Pulmonary artery endothelial cell (primary cell): ENCODE measurements at regions not wholly inside any gene's neighbourhood (a gene's known extent, or its start where the extent isn't known, plus 50 kb on each side); places are given as distances from the start of the nearest gene placed in this dataset.
A peak's percentile ranks its signal among the peaks of the same experiment; 100 is the strongest.
"Not testable (repeated sequence)": the region's sequence is repeated elsewhere in the genome, so short reads cannot be mapped to it uniquely, and the experiment has no call there.

ENCODE experiments used
- DNase-seq: peaks from one replicate; pipeline ENCODE4 v3.0.0-alpha.2; 2011; ENCODE audit warnings: low read depth, low spot score

GRCh38 chr6:11890849-11891248 lies 112.2 kb upstream of the ADTRP start:
- DNase-seq, result no peak

GRCh38 chr6:11890209-11890608 lies 111.6 kb upstream of the ADTRP start:
- DNase-seq, result no peak

- DNase-seq, result no peak
Observed at GRCh38 chr6:11889572-11889971, 111.0 kb upstream of the ADTRP start.

GRCh38 chr6:11888727-11889126 lies 110.1 kb upstream of the ADTRP start:
- DNase-seq, result no peak

- no peak for DNase-seq
Observed at GRCh38 chr6:11885159-11885558, 106.6 kb upstream of the ADTRP start.

- not testable (repeated sequence) for DNase-seq
Observed at GRCh38 chr6:11883471-11883870, 104.9 kb upstream of the ADTRP start.

- DNase-seq, result not testable (repeated sequence)
Observed at GRCh38 chr6:11880156-11880555, 101.6 kb upstream of the ADTRP start.

- DNase-seq, result no peak
Observed at GRCh38 chr6:11878735-11879134, 100.1 kb upstream of the ADTRP start.

GRCh38 chr6:11878029-11878428 lies 99.4 kb upstream of the ADTRP start:
- DNase-seq, result no peak

GRCh38 chr6:11876934-11877433 lies 98.4 kb upstream of the ADTRP start:
- no peak for DNase-seq

- no peak for DNase-seq
Observed at GRCh38 chr6:11875325-11876109, 96.9 kb upstream of the ADTRP start.

GRCh38 chr6:11869672-11870340 lies 91.2 kb upstream of the ADTRP start:
- DNase-seq, result peak; percentile 22

GRCh38 chr6:11868392-11868791 lies 89.8 kb upstream of the ADTRP start:
- no peak for DNase-seq

GRCh38 chr6:11865680-11866300 lies 87.2 kb upstream of the ADTRP start:
- DNase-seq, result no peak

- no peak for DNase-seq
Observed at GRCh38 chr6:11858439-11858838, 79.8 kb upstream of the ADTRP start.

- DNase-seq, result no peak
Observed at GRCh38 chr6:11855743-11856142, 77.1 kb upstream of the ADTRP start.

GRCh38 chr6:11854408-11855165 lies 76.0 kb upstream of the ADTRP start:
- peak; percentile 44 for DNase-seq

GRCh38 chr6:11853678-11854407 lies 75.2 kb upstream of the ADTRP start:
- no peak for DNase-seq

- no peak for DNase-seq
Observed at GRCh38 chr6:11852061-11852651, 73.6 kb upstream of the ADTRP start.

GRCh38 chr6:11851387-11851786 lies 72.8 kb upstream of the ADTRP start:
- DNase-seq, result no peak
